HL-60 (cell line): ENCODE measurements at regions not wholly inside any gene's neighbourhood (a gene's known extent, or its start where the extent isn't known, plus 50 kb on each side); places are given as distances from the start of the nearest gene placed in this dataset.

ENCODE experiments used
- CTCF ChIP-seq: IDR thresholded peaks from one replicate; pipeline ENCODE4 v1.5.1; 2011; ENCODE audit warnings: low read length, control low read depth, inconsistent platforms; ENCODE audit not compliant: insufficient read depth
- GABPA ChIP-seq: IDR thresholded peaks from 2 replicates; pipeline ENCODE4 v1.6.1; 2012; ENCODE audit warnings: low read depth
- POLR2AphosphoS5 ChIP-seq: IDR thresholded peaks from 2 replicates; pipeline ENCODE4 v1.6.1; 2012; ENCODE audit warnings: low read depth
- REST ChIP-seq: IDR thresholded peaks from 2 replicates; pipeline ENCODE4 v1.6.1; 2012; ENCODE audit warnings: low read depth; ENCODE audit not compliant: insufficient replicate concordance
- SPI1 ChIP-seq: IDR thresholded peaks from 2 replicates; pipeline ENCODE4 v1.6.1; 2012; ENCODE audit warnings: low read depth, mild to moderate bottlenecking, borderline replicate concordance

GRCh38 chr13:22836475-22836874 is 344.3 kb upstream of the SGCG start:
- TF ChIP-seq CTCF (no peak), SPI1 (no peak), REST (no peak), POLR2AphosphoS5 (no peak), GABPA (no peak)
